ENCODE measurements at regions not wholly inside any gene's neighbourhood (a gene's known extent, or its start where the extent isn't known, plus 50 kb on each side); places are given as distances from the start of the nearest gene placed in this dataset.

DNA sequence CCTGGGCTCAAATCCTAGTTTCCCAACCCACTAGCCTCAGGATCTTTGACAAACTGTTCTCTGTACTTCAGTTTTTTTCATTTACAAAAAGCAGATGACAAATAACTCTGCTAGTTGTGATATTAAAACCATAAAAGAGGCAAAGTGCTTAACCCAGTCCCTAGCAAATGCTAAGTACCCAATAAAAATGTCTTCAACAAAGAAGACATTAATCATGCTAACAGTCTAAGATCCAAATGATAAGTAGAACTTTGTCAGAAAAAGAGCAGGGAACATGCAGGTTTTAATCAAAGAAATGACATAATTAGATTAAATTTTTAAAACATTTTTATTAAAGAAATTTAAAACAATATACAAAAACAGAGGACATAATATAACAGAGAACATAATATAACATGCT, 203.0 kb upstream of the ADRA1B start:
- no peak for DNase-seq

DNA sequence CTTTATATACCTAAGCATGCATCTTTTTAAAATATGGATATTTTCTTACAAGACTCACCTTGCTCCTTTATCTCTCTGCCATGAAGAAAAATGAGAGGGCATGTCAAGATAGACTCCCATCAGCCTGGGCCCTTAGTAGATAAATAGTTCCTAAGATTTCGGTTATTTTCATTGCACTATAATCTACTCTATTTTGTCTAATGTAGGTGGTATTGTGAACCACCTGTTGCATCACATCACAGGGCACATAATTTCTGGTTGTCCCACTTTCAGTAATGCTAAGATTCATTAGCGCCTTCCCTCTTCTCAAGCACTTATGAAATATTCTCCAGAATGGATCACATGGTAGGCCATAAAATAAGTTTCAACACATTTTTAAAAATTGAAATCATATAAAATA, 202.5 kb upstream of the ADRA1B start:
- no peak for DNase-seq

DNA sequence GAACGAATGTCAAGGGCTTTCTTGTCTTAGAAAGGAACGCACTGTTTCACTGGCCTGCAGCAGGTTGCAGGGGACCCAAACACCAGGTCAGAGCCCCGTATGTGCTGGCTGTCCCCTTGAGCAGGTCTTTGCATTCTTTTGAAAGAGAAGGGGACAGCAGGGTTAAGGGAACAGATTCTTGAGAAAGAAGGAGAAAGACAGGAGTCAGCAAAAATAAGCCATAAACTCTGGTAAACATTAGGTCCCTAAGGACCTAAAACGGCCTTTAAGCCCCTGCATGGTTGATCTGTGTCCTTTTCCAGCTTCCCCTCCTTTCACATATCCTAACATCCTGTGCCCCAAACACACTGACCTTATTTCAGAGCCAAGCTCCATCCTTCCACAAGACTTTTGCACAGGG, 190.8 kb upstream of the ADRA1B start:
- no peak for DNase-seq

DNA sequence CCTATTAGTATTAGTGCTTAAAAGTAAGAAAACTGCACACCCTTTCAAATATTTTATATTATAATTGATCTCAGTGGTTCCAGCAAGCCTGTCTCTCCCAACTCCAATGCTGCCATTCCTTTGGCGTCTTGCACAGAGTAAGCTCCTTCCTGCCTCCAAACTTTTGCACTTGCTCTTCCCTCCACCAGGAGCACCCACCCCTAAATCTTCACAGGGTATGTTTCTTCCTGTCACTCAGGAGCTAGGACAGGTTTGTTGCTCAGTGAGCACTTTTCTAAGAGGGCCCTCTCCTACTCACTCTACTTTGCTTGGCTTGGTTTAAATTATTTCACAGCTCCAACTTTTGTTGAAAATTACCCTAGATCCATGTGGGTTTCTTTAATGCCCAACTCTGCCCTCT, 189.1 kb upstream of the ADRA1B start:
- DNase-seq, result no peak

DNA sequence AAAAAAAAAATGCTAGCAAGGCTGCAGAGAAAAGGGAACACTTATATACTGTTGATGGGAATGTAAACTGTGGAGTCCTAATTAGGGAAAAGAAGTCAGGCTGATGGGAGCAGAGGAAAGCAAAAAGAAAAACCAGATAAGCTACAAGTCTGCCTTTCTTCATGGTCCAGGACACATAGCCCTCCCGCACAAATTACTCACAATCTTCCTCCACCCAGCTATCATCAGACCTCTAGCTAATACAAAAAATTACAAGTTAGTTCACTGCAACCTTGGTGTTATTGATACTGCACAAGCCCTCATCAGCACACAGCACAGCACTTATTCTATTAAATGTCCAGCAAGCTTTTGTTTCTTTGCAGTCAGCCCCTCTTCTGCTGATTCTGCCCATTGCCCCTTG, 186.0 kb upstream of the ADRA1B start:
- DNase-seq, result no peak

DNA sequence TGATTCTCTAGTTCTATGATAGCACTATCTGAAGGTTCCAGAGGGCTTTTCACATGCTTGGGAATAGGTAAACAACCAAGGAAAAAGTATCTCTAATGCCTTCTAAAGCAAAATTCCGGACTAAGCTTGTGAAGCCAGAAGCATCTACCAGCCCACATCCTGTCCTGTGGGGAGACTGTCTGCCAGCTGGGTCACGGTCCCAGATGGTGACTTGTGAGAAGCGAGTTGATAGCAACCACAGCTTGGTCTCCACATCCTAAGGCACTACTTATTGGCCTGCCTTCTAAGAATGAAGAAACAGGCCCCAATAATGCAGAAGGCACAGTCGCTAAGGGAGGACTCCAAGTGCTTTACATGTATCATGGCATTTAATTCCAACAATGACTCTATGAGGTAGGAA, 184.1 kb upstream of the ADRA1B start:
- DNase-seq, result no peak

DNA sequence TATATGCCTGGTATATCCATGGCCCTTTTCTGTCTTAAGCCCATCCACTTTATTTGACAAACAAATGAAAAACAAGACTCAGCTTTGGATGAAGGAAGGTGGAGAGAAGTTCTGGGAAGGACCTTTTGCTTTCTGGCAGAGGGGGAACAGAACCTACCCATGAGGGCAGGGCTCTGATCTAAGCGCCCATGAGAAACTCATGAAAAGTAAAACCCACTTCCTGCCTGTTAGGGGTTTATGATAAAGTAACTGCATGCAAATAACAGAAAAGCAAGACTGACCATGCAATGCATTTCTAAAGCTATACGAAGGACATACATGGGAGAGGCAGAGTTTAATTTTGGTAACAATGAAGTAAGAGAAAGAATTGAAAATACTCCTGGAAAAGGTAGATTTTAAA, 181.9 kb upstream of the ADRA1B start:
- no peak for DNase-seq

DNA sequence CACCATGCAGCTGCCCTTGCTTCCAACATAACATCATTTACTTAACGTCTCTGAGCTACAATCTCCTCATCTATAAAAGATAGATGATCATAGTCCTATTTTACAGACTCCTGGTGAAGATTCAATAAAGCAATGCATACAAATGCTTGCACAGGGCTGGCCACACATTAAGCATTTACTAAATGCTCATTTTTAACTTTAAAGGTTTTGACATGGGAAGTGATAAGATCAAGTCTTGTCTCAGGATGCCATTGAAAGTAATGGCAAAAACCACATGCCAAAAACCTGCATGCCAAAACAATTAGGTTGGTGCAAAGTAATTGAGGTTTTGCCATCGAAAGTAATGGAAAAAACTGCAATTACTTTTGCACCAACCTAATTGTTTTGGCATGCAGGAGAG, 181.2 kb upstream of the ADRA1B start:
- no peak for DNase-seq

DNA sequence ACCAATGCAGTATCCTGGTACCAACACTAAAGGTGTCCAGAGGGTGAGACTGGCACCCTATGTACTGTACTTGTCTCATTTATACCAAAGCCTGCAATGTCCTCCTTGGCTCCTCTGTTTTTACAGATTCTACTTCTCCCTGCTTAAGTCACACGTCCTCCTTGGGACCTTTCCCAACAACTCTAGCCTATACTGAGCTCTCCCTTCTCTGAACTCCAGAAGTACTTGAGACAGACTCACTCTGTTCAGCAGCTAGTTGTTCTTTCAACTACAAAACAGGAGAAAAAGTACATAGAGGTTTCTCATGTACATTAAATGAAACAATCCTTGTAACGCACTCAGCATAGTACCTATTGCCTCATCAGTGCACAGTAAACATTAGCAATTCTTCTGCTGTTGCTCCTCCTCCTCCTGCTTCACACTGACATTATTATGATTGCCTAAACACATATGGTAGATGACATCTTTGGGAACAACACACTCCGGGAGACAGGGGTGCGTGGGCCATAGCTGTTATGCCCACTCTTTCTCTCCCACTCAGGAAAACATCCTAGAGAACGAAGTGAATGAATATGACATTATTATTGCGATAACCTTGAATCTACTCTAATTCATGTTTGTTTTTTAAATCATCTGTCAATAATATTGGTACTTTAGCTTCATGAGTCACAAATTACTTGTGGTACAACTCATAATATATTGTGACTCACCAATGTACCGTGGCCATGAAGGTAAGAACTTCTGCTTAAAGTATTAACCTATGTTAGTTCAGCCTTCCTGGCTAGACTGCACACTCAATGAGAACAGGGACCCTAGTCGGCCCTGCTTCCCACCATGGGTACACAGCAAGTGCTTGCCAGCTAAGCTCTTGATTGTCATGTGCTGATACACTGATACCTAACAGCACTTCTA, 180.3 kb upstream of the ADRA1B start:
- no peak for DNase-seq

DNA sequence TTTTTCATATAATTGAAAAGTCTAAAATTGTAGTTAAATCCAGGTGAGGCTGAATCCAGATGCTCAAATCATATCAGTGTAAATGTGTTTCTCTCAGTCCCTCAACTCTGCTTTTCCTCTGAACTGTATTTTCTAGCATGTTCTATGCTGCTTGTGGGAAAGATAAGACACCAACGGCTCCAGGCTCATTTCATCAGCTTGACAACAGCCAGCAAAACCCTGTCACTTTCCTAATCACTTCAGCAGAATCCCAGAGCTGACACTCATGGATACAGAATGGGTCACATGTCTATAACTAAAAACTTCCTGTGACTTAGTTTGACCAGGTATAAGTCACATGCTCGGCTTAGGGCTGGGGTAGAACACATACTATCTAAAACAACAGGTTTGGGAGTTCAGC, 179.4 kb upstream of the ADRA1B start:
- no peak for DNase-seq

DNA sequence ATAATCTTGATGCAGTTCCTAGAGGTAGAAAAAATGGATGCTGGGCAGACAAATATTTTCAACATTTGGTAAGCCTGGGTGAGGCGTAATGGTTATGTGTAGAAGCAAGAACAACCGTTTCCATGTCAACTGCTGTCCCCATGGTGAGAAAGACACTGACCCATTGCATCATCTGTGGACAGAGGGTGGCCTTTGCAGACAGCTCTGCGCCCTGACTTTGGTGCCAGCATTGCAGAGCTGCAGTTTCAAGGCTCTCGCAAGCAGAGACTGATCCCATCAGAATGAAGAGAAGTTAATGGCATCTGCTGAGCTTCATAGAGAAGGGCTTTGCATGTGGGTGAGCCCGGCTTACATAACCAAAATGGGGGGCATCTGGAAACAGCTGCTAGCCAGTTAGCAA, 179.0 kb upstream of the ADRA1B start:
- DNase-seq, result no peak

DNA sequence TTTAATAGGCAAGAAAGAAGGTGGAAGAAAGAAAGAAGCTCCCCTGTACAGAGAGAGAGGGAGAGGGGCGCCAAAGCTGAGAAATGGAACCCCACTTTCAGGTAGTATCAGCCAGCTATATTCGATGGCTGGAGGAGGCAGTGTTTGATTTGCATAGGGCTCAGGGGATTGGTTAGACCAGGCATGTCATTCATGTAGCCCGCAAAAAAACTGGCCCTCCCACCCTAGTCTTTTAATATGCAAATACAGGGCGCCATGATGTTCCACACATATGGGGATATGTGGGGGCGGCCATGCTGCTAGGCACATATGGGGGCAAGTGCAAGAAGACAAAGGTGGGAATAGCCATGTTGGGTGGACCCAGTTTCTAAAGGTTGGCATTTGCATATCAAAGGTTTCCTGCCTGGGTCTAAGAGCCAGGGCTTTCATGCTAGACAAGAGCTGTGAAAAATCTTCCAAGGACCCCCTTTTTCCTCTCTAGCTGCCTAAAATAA, 174.4 kb upstream of the ADRA1B start:
- no peak for DNase-seq

DNA sequence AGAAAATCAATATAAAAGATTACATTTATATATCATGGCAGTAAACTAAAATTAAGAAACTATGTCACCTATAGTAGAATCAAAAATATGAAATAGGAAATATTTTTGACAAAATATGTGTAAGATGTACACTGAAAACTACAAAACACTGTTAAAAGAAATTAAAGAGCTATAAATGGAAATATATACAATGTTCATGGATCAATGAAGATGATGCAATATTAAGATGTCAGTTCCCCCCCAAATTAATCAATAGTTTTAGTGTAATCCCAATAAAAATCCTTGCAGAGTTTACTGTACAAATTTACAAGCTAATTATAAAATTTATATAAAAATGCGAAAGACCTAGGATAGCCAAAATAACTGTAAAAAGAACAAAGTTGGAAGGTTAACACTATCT, 173.0 kb upstream of the ADRA1B start:
- no peak for DNase-seq

DNA sequence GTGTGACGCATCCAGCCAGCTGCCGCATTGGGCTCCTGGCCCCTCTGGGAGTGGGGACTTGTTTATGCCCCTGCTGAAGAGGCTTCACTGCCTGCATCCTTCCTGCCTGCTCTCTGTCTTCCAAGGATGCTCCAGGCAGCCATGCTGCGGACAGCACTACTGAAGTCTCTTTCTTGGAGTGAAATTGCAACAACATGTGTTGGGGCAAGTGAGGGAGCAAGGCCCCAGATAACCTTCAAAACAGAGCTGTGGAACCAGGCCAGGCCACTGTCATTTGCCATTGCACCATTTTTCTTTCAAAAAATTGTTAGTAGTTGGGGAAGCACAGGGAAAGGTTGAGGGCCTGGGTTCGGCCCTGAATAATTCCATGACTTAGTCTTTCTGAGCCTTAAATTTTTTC, 169.6 kb upstream of the ADRA1B start:
- DNase-seq, result no peak

DNA sequence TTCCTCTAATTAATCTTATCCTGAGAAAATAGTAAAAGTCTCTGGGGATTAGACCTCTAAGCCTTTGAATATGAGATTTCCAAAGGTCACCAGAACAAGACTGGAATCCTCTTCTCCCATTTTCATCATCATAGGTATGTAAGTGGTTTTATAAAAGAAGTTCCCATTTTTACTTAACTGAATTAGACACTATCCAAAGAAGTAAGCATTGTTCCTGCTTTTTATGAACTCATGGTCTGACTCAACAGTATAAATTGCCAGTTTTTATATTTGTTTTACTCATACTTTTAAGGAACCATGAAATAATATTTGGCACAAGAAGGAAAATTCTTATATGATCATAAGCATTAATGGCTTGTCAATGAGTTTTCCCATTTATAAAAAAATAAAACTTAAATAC, 167.1 kb upstream of the ADRA1B start:
- no peak for DNase-seq

DNA sequence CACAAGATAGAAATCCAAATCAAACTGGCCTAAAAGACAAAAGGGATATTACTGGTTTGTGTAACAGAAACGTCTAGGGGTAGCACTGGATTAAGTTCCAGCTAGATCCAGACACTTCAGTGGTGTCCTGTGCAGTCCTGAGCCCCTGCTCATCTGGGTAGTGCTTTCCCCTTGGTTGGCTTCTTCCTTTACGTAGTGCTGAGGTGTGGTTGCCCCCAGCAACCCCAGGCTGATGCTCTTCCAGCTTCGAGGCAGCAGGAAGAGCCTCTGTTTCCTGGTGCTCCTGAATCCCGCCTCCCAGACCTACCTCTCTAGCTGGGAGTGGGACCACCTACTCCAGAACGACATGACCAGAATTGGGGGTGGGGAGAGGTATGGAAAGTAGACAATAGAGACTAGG, 166.1 kb upstream of the ADRA1B start:
- DNase-seq, result no peak

DNA sequence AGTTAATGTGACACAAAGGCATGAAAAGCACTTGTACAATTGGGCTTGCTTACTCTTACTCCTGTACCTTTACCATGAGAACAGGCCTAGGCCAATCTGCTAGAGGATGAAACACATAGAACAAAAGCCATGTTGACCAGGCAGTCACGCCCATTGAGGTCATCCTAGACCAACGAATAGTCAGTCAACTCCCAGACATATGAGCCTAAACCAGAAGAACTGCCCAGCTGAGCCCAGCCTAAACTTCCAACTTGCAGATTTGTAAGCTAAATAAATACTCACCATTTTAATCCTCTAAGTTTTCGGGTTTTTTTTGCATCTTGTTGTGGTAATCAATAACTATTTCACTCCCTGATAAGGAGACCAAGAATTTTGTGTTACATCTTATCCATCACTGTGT, 164.8 kb upstream of the ADRA1B start:
- no peak for DNase-seq

DNA sequence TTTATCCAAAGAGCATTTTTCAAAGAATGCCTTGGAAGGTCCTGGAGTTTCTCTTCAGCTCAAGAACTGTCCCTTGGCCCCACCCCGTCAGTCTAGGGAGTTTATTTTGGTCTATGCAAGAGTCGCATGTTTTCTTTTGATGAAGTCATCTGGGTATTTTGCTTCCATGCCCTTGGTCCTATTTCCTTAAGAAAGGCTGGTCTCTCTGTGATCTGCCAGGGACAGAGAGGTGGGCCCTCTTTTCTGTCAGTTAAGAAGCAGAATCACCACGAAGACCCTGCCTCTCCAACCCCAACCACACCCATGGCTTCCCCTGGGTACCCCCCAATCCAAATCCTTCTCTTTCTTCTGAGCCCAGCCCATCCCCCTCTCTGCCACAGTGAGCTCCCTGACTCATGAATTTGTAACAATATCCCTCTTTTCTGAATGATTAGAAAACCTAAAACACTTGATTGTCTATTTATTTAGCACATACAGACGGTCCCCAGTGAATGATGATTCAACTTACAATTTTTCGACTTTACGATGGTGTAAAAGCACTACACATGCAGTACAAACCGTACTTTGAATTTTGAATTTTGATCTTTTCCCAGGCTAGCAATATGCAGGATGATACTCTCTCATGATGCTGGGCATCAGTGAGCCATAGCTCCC, 163.5 kb upstream of the ADRA1B start:
- DNase-seq, result no peak

DNA sequence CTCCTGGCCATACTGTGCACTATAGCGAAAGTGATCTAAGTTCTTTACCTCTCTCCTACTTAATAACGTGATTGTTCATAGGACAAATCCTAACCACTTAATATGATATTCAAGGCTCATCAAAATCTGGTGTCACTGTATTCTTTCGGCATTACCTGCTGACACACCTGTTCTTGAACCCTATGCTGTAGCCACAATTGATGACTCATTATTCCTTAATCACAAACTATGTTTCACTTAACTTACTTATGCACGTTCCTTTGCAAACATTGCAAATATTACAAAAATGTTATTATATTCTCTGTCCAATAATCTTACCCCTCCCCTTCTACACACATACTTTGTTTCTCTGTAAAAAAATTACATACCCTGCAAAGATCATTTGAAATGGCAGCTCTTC, 158.1 kb upstream of the ADRA1B start:
- DNase-seq, result no peak

DNA sequence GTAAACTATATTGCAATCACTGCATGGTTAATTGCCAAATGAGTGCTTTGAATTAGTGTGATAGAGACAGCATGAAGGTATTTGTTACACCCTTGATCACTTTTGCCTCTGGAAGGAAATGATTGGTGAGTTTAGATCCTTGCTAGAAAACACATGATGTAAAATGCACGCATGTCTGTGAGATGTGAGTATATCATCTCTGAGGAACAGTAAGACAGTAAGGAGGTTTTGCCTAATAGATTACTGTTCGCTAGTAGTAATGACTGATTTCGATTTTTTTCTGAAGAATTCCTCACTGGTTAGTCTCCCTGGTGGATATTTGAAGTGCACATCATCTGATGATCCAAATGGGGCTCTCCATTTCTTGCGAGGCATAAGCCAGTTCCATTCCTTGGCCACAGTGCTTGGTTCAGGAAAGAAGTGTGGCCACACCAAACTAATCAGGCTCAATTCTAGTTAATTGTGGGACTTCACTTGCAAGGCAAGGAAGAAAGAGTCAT, 156.4 kb upstream of the ADRA1B start:
- DNase-seq, result no peak

DNA sequence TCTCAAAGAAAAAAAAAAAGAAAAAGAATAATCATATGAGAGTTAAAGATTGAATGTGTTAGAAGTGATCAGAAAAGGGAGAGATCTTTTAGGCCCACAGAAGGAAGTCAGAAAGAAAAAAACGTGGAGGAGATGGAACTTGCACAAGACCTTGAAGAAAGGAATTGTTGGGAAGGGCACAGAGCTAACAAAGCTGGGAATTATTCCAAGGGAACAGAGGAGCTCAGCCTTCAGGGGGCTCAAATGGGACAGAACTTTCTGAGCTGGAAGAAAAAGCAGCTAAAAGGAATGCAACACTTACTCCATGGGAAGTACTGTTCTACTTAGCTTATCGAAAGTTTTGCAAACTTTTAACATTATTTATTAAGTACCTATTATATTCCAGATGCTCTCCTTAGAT, 153.4 kb upstream of the ADRA1B start:
- DNase-seq, result no peak

DNA sequence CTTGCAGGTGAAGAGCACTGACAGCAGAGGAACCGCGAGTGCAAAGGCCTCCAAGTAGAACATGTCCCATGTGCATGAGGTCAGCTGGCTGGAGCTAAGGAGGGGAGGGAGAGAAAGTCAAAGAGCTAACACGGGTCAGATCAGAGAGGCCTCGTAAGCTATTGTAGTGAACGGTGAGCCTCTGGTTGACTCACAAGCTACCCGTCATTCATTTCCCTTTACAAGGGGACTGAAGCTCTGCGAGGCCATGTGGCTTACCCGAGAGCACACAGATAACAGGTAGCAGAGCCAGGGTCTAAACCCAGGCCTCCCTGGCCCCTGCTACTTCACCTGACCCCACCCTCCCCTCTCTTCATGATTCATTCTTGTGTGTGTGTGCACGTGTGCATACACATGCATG, 152.7 kb upstream of the ADRA1B start:
- no peak for DNase-seq

DNA sequence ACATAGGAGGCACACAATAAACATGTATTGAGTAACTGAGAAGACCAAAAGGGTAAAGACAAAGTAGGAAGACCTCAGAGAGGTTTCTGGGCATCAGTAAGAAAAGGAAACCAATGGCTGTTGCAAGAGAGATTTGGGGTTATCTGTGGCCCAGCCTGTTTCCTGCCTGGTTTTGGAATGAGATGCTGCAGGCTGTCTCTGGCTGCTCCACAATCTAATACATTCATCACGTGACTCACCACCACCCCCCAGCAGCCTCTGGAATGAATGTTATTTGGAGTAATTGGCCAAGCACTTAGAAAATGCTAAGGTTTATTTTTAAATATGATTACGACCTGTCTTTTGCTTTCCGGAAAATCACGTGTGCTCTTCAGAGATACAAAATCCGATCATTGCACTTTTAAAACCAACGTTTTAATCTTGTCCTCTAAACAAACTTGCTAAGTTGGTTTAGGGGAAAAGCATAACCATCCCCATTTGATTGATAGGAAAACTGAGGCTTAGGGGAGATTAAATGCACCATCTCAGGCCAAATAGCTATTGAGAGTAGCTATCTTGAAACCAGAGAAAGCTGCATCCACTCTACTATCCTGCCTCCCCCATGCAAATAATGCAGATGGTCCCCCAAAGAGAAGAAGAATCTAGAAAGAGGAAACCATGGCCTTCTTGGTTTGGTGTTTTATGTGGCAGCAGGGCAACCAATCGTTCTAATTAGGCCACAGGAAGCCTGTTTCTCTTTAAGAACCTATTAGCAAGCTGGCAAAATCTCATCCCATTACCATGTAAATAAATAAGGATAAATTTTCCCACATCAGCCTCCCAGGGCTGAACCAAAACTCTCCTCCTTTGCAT, 151.8 kb upstream of the ADRA1B start:
- DNase-seq, result no peak

DNA sequence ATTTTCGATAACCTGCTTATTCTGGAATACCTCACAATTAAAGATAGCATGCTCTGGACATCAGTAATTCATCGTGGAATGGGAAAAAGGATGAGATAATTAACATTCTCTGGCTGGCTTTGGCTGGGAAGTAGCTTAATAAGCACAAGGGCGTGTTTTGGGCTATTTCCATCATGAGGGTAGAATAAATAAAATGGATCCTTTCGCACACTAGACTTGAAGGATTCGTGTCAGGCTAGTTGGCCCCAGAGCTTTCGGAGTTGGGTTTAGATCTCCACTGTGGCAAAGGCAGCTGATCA, 151.2 kb upstream of the ADRA1B start:
- no peak for DNase-seq

Measured in NCI-H2081 treated with DMSO at 0.1 percent for 48 hours (cell line).